ENCODE measurements at regions not wholly inside any gene's neighbourhood (a gene's known extent, or its start where the extent isn't known, plus 50 kb on each side); places are given as distances from the start of the nearest gene placed in this dataset.

- peak; percentile 48 for DNase-seq (ENCODE audit: low read depth, low spot score)
Observed at GRCh38 chr15:60212536-60212935, 185.2 kb downstream of the ANXA2 start.

- no peak for DNase-seq (ENCODE audit: low read depth, low spot score)
Observed at GRCh38 chr15:60213377-60214000, 184.3 kb downstream of the ANXA2 start.

- no peak for DNase-seq (ENCODE audit: low read depth, low spot score)
Observed at GRCh38 chr15:60214201-60214600, 183.6 kb downstream of the ANXA2 start.

GRCh38 chr15:60215225-60215963 lies 182.4 kb downstream of the ANXA2 start:
- no peak for DNase-seq (ENCODE audit: low read depth, low spot score)

GRCh38 chr15:60217161-60217560 lies 180.6 kb downstream of the ANXA2 start:
- no peak for DNase-seq (ENCODE audit: low read depth, low spot score)

GRCh38 chr15:60218256-60218655 lies 179.5 kb downstream of the ANXA2 start:
- no peak for DNase-seq (ENCODE audit: low read depth, low spot score)

GRCh38 chr15:60219866-60220265 lies 177.9 kb downstream of the ANXA2 start:
- no peak for DNase-seq (ENCODE audit: low read depth, low spot score)

GRCh38 chr15:60221356-60221755 lies 176.4 kb downstream of the ANXA2 start:
- no peak for DNase-seq (ENCODE audit: low read depth, low spot score)

- DNase-seq (ENCODE audit: low read depth, low spot score): no peak
Observed at GRCh38 chr15:60222404-60222803, 175.4 kb downstream of the ANXA2 start.

GRCh38 chr15:60223176-60223575 lies 174.6 kb downstream of the ANXA2 start:
- DNase-seq (ENCODE audit: low read depth, low spot score): no peak

GRCh38 chr15:60226924-60227323 lies 170.9 kb downstream of the ANXA2 start:
- DNase-seq (ENCODE audit: low read depth, low spot score): no peak

- DNase-seq (ENCODE audit: low read depth, low spot score): no peak
Observed at GRCh38 chr15:60228101-60228500, 169.7 kb downstream of the ANXA2 start.

- DNase-seq (ENCODE audit: low read depth, low spot score): no peak
Observed at GRCh38 chr15:60228619-60229018, 169.2 kb downstream of the ANXA2 start.

GRCh38 chr15:60235951-60236710 lies 161.7 kb downstream of the ANXA2 start:
- no peak for DNase-seq (ENCODE audit: low read depth, low spot score)

- no peak for DNase-seq (ENCODE audit: low read depth, low spot score)
Observed at GRCh38 chr15:60237446-60237845, 160.3 kb downstream of the ANXA2 start.

GRCh38 chr15:60243769-60244168 lies 154.0 kb downstream of the ANXA2 start:
- no peak for DNase-seq (ENCODE audit: low read depth, low spot score)

GRCh38 chr15:60244813-60245212 lies 153.0 kb downstream of the ANXA2 start:
- DNase-seq (ENCODE audit: low read depth, low spot score): no peak

- DNase-seq (ENCODE audit: low read depth, low spot score): no peak
Observed at GRCh38 chr15:60250316-60250715, 147.5 kb downstream of the ANXA2 start.

GRCh38 chr15:60251300-60252070 lies 146.3 kb downstream of the ANXA2 start:
- DNase-seq (ENCODE audit: low read depth, low spot score): no peak

- no peak for DNase-seq (ENCODE audit: low read depth, low spot score)
Observed at GRCh38 chr15:60254416-60254815, 143.4 kb downstream of the ANXA2 start.

- peak; percentile 23 for DNase-seq (ENCODE audit: low read depth, low spot score)
Observed at GRCh38 chr15:60255390-60255789, 142.4 kb downstream of the ANXA2 start.

- DNase-seq (ENCODE audit: low read depth, low spot score): no peak
Observed at GRCh38 chr15:60257591-60258159, 140.1 kb downstream of the ANXA2 start.

All from astrocyte of the hippocampus (primary cell).